ENCODE measurements at regions not wholly inside any gene's neighbourhood (a gene's known extent, or its start where the extent isn't known, plus 50 kb on each side); places are given as distances from the start of the nearest gene placed in this dataset.

DNA sequence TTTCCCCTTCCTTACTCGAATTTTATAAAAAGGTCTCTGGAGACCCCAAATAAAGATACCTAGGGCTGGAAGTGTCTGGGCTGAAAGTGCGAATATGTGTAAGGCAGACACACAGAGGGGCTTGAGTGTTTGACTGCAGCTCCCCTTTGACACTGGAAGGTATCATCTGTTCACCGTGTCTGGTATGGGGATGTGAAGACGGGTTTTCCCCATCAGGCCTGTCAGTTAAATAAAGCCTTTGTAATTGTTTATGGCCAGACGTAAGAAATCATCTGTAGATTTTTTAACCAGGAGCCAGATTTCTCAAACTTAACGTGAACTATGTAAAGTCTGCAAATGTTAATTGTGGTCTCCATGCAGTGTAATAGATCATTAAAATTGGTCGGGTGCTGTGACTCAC, 1173.4 kb downstream of the AMY1C start:
- TF ChIP-seq CTCF (IDR thresholded peaks at IDR 0.05) (no peak), ZFX (IDR thresholded peaks at IDR 0.05; ENCODE audit: borderline replicate concordance) (no peak)
- H3K27ac ChIP-seq: no peak overlapping the region

- TF ChIP-seq CTCF (IDR thresholded peaks at IDR 0.05): no peak
- TF ChIP-seq ZFX (IDR thresholded peaks at IDR 0.05; ENCODE audit: borderline replicate concordance): no peak
- H3K27ac ChIP-seq: no peak overlapping the region
Measured at GRCh38 chr1:104929280-104929679, 1179.6 kb downstream of the AMY1C start.

GRCh38 chr1:104932030-104932915, 1182.6 kb downstream of the AMY1C start:
- H3K27ac ChIP-seq: no peak overlapping the region
- TF ChIP-seq ZFX (IDR thresholded peaks at IDR 0.05; ENCODE audit: borderline replicate concordance): no peak
- no peak for TF ChIP-seq CTCF (IDR thresholded peaks at IDR 0.05)

GRCh38 chr1:104932949-104933679, 1183.4 kb downstream of the AMY1C start:
- TF ChIP-seq ZFX (IDR thresholded peaks at IDR 0.05; ENCODE audit: borderline replicate concordance) (no peak), CTCF (IDR thresholded peaks at IDR 0.05) (no peak)
- no peak overlapping the region for H3K27ac ChIP-seq

- no peak overlapping the region for H3K27ac ChIP-seq
- no peak for TF ChIP-seq ZFX (IDR thresholded peaks at IDR 0.05; ENCODE audit: borderline replicate concordance)
- no peak for TF ChIP-seq CTCF (IDR thresholded peaks at IDR 0.05)
Measured at GRCh38 chr1:104933846-104934245, 1184.1 kb downstream of the AMY1C start.

DNA sequence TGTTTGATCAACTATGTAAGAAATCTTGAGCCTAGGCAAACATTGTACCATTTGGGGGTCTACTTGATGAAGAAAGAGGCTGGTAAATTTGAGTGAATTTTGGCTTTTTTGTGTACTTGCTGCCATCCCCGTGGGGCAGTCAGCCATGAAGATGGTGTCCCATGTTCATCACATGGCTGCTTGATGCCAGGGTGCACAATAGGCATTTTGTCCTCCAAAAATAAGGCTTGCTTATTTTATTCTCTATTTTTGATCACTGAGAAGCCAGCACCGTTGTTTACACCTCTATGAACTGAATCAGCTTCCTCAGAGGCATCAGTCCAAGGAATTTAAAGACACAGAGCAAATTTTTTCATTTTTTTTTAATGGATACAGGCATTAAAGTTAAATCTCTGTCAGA, 1195.7 kb downstream of the AMY1C start:
- TF ChIP-seq CTCF (IDR thresholded peaks at IDR 0.05): no peak
- no peak for TF ChIP-seq ZFX (IDR thresholded peaks at IDR 0.05; ENCODE audit: borderline replicate concordance)
- H3K27ac ChIP-seq: no peak overlapping the region
